ENCODE measurements at regions not wholly inside any gene's neighbourhood (a gene's known extent, or its start where the extent isn't known, plus 50 kb on each side); places are given as distances from the start of the nearest gene placed in this dataset.

GRCh38 chr3:66142079-66142478 is 78.7 kb upstream of the SLC25A26 start:
- H3K4me3 ChIP-seq (ENCODE audit: low read depth, low read length): no peak overlapping the region
- TF ChIP-seq CTCF (IDR thresholded peaks at IDR 0.05; ENCODE audit: borderline replicate concordance, insufficient read depth, low read depth, low read length): no peak

- no peak overlapping the region for H3K4me3 ChIP-seq (ENCODE audit: low read depth, low read length)
- TF ChIP-seq CTCF (IDR thresholded peaks at IDR 0.05; ENCODE audit: borderline replicate concordance, insufficient read depth, low read depth, low read length): no peak
Measured at GRCh38 chr3:66140743-66141372, 79.9 kb upstream of the SLC25A26 start.

- no peak for TF ChIP-seq CTCF (IDR thresholded peaks at IDR 0.05; ENCODE audit: borderline replicate concordance, insufficient read depth, low read depth, low read length)
- H3K4me3 ChIP-seq (ENCODE audit: low read depth, low read length): no peak overlapping the region
Measured at GRCh38 chr3:66140106-66140505, 80.7 kb upstream of the SLC25A26 start.

- no peak overlapping the region for H3K4me3 ChIP-seq (ENCODE audit: low read depth, low read length)
- TF ChIP-seq CTCF (IDR thresholded peaks at IDR 0.05; ENCODE audit: borderline replicate concordance, insufficient read depth, low read depth, low read length): no peak
Measured at GRCh38 chr3:66139415-66139814, 81.4 kb upstream of the SLC25A26 start.

- TF ChIP-seq CTCF (IDR thresholded peaks at IDR 0.05; ENCODE audit: borderline replicate concordance, insufficient read depth, low read depth, low read length): peak; percentile 60; the same call in 1 of the 2 replicates
- H3K4me3 ChIP-seq (ENCODE audit: low read depth, low read length): no peak overlapping the region
Measured at GRCh38 chr3:66138336-66139313, 82.2 kb upstream of the SLC25A26 start.

- no peak for TF ChIP-seq CTCF (IDR thresholded peaks at IDR 0.05; ENCODE audit: borderline replicate concordance, insufficient read depth, low read depth, low read length)
Measured at GRCh38 chr3:66136597-66136996, 84.2 kb upstream of the SLC25A26 start.

More at GRCh38 chr3:66136597-66136996, 84.2 kb upstream of the SLC25A26 start:
- no peak overlapping the region for H3K4me3 ChIP-seq (ENCODE audit: low read depth, low read length)
